HFF-Myc (cell line): ENCODE measurements at regions not wholly inside any gene's neighbourhood (a gene's known extent, or its start where the extent isn't known, plus 50 kb on each side); places are given as distances from the start of the nearest gene placed in this dataset.
A peak's percentile ranks its signal among the peaks of the same experiment; 100 is the strongest.

Experiments used
- DNase-seq: peaks from one replicate; pipeline ENCODE4 v3.0.0-alpha.2; 2011; ENCODE audit warnings: low read depth; ENCODE audit errors: extremely low read depth
- H3K4me3 ChIP-seq: replicated peaks from 2 replicates; pipeline ENCODE4 v1.5.1; 2011; ENCODE audit warnings: low read depth, mild to moderate bottlenecking, control low read depth, low read length
- CTCF ChIP-seq: IDR thresholded peaks from 2 replicates; pipeline ENCODE4 v1.5.1; 2012; ENCODE audit warnings: mild to moderate bottlenecking, low read depth, low read length, control low read depth; ENCODE audit errors: missing control alignments

DNA sequence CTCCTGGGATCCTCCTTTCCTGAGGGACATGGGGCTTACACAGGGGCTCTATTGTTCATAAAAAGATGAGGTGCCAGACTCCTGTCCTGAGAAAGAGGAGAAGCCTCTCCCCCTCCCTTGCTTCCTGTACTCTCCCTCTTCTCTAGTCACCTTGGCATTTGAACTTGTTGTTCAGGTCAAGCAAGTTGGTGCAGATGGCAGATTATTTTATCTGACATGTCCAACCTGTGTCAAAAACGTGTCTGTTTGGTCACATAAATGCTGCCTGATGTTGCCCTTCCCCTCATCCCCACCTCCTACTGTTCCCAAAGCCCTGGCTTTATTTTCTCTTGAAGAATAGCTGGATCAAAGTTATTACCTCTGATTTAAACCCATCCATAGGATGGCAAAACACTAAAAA lies 154.8 kb downstream of the TMX1 start:
- TF ChIP-seq CTCF: no peak
- DNase-seq: no peak

DNA sequence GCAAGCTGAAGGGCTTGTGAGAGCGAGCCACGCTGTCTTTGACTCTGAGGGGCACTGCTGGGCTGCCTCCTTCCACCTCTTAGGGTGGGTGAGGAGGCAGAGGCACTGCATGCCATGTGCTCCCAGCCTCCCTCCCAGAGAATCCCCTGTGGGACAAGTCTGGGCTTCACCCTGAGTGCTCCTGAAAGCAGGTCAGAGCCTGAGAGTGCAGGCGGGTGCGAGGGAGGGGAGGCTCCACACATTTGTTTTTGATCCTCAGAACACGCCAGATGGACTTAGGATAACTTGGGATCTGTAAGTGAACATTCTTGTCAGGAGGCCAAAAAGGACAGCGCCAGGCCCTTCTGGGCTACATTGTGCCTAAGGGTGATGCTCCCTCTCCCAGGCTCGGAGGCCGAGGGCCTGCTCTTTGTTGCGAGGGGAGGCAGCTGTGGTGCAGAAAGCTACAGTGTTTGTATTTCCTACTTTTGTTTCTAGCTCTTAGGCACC lies 155.4 kb downstream of the TMX1 start:
- peak; percentile 99 for DNase-seq
- no peak overlapping the region for H3K4me3 ChIP-seq
- peak; percentile 3 for TF ChIP-seq CTCF

More for the DNA sequence above, 154.8 kb downstream of the TMX1 start:
- no peak overlapping the region for H3K4me3 ChIP-seq

GRCh38 chr14:51396222-51396815 lies 156.3 kb downstream of the TMX1 start:
- H3K4me3 ChIP-seq: peak overlapping the region; percentile 23; the same call in 1 of the 2 replicates
- no peak for TF ChIP-seq CTCF
- peak; percentile 94 for DNase-seq

GRCh38 chr14:51398898-51399297 lies 158.9 kb downstream of the TMX1 start:
- TF ChIP-seq CTCF: no peak
- peak; percentile 66 for DNase-seq
- H3K4me3 ChIP-seq: no peak overlapping the region

DNA sequence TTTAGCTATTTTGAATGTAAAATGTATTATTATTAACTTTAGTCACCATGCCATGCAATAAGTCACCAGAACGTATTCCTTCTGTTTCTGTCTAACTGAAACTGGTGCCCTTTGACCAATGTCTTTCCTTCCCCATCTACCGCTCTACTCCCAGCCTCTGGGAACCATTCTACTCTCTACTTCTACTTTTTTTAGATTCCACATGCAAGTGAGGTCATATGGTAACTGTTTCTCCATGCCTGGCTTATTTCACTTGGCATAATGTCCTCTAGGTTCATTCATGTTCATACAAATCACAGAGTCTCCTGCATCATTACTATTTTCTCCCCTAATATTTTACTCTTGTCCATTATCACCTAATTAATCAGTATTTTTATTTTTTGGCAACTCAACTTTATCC lies 160.1 kb downstream of the TMX1 start:
- no peak overlapping the region for H3K4me3 ChIP-seq
- TF ChIP-seq CTCF: no peak
- no peak for DNase-seq

GRCh38 chr14:51401272-51401671 lies 161.2 kb downstream of the TMX1 start:
- H3K4me3 ChIP-seq: no peak overlapping the region
- no peak for TF ChIP-seq CTCF
- no peak for DNase-seq

GRCh38 chr14:51401756-51402155 lies 161.7 kb downstream of the TMX1 start:
- H3K4me3 ChIP-seq: no peak overlapping the region
- DNase-seq: no peak
- TF ChIP-seq CTCF: no peak
